ENCODE measurements at regions not wholly inside any gene's neighbourhood (a gene's known extent, or its start where the extent isn't known, plus 50 kb on each side); places are given as distances from the start of the nearest gene placed in this dataset.

- no TSS peak for BruUV-seq (replicated peaks)
- CTCF ChIA-PET, result no interaction called here
- ATAC-seq, result no peak
- no peak overlapping the region for H3K9ac ChIP-seq (ENCODE audit: low read length)
- H2AFZ ChIP-seq (ENCODE audit: low read depth, low read length, poor library complexity, severe bottlenecking), result no peak overlapping the region
- TF ChIP-seq, protein P1, sequence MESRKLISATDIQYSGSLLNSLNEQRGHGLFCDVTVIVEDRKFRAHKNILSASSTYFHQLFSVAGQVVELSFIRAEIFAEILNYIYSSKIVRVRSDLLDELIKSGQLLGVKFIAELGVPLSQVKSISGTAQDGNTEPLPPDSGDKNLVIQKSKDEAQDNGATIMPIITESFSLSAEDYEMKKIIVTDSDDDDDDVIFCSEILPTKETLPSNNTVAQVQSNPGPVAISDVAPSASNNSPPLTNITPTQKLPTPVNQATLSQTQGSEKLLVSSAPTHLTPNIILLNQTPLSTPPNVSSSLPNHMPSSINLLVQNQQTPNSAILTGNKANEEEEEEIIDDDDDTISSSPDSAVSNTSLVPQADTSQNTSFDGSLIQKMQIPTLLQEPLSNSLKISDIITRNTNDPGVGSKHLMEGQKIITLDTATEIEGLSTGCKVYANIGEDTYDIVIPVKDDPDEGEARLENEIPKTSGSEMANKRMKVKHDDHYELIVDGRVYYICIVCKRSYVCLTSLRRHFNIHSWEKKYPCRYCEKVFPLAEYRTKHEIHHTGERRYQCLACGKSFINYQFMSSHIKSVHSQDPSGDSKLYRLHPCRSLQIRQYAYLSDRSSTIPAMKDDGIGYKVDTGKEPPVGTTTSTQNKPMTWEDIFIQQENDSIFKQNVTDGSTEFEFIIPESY (IDR thresholded peaks at IDR 0.05; ENCODE audit: extremely low read depth, insufficient replicate concordance, low read length), result no peak
- TF ChIP-seq, protein P2, sequence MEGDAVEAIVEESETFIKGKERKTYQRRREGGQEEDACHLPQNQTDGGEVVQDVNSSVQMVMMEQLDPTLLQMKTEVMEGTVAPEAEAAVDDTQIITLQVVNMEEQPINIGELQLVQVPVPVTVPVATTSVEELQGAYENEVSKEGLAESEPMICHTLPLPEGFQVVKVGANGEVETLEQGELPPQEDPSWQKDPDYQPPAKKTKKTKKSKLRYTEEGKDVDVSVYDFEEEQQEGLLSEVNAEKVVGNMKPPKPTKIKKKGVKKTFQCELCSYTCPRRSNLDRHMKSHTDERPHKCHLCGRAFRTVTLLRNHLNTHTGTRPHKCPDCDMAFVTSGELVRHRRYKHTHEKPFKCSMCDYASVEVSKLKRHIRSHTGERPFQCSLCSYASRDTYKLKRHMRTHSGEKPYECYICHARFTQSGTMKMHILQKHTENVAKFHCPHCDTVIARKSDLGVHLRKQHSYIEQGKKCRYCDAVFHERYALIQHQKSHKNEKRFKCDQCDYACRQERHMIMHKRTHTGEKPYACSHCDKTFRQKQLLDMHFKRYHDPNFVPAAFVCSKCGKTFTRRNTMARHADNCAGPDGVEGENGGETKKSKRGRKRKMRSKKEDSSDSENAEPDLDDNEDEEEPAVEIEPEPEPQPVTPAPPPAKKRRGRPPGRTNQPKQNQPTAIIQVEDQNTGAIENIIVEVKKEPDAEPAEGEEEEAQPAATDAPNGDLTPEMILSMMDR (IDR thresholded peaks at IDR 0.05 in 2 of 3, conservative IDR thresholded peaks at IDR 0.05 in 1 of 3; ENCODE audit: borderline replicate concordance in 1 of 3, insufficient read depth in 1 of 3, low read depth in 2 of 3, low read length in 2 of 3), result no peak
- TF ChIP-seq EZH2phosphoT487 (IDR thresholded peaks at IDR 0.05; ENCODE audit: borderline replicate concordance) (no peak), RAD21 (IDR thresholded peaks at IDR 0.05; ENCODE audit: low read depth) (no peak)
- TF ChIP-seq, protein P3, sequence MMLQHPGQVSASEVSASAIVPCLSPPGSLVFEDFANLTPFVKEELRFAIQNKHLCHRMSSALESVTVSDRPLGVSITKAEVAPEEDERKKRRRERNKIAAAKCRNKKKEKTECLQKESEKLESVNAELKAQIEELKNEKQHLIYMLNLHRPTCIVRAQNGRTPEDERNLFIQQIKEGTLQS (IDR thresholded peaks at IDR 0.05), result no peak
- H3K4me2 ChIP-seq (ENCODE audit: low read length), result no peak overlapping the region
- no peaks in the 10 kb centered on the region for H3K36me3 ChIP-seq (ENCODE audit: control insufficient read depth in 1 of 2, insufficient read depth in 2 of 2, low read length in 2 of 2)
- H3K79me2 ChIP-seq (ENCODE audit: insufficient read depth, low read length), result no peaks in the 10 kb centered on the region
- POLR2A ChIA-PET, result no interaction called here
- H3K4me1 ChIP-seq (ENCODE audit: control insufficient read depth in 1 of 2, insufficient read depth in 2 of 2, low read length in 2 of 2), result no peaks in the 10 kb centered on the region
- H4K20me1 ChIP-seq (ENCODE audit: insufficient read depth), result no peaks in the 10 kb centered on the region; the same call in 1 of the 2 replicates
- RAD21 ChIA-PET (ENCODE audit: low non-redundant PET in 1 of 2, low total read pairs in 2 of 2, uncharacterized antibody in 2 of 2, unreplicated experiment in 2 of 2), result no interaction called here
- no peak for DNase-seq (ENCODE audit: low read depth, low spot score)
- H3K9me2 ChIP-seq (ENCODE audit: insufficient read depth), result no peaks in the 10 kb centered on the region
- H3K27me3 ChIP-seq (ENCODE audit: insufficient read depth, low read length), result no peaks in the 10 kb centered on the region
- H3K4me3 ChIP-seq (replicated peaks in 1 of 2; ENCODE audit: low read depth in 1 of 2, low read length in 2 of 2), result no peak overlapping the region
- H3K9me3 ChIP-seq (ENCODE audit: control insufficient read depth in 1 of 2, insufficient read depth in 1 of 2, low read depth in 1 of 2, low read length in 2 of 2), result no peaks in the 10 kb centered on the region; a peak in 1 of 4 replicates
- no peak overlapping the region for H3K27ac ChIP-seq (ENCODE audit: low read depth, low read length)
- intact Hi-C loops (cut with micrococcal nuclease), result loop anchor here (1.0 kb wide), 1 partner anchor 63 kb away; no protein-coding TSS in a partner anchor
Measured at GRCh38 chr14:41201696-41202095, 405.0 kb upstream of the LRFN5 start.
